H1 (cell line): ENCODE measurements at regions not wholly inside any gene's neighbourhood (a gene's known extent, or its start where the extent isn't known, plus 50 kb on each side); places are given as distances from the start of the nearest gene placed in this dataset.

ENCODE experiments used
- CTCF ChIA-PET: fragments of 300-600 bp; sonication (Branson Sonifier 250); formaldehyde crosslinking; loops from one replicate; lab custom pipeline; 2021; ENCODE audit not compliant: partially characterized antibody; lab: Charles Lee
- POLR2A ChIA-PET: fragments of 300-600 bp; sonication (Branson Sonifier 250); formaldehyde crosslinking; loops from one replicate; lab custom pipeline; 2021; ENCODE audit warnings: inconsistent platforms; ENCODE audit not compliant: partially characterized antibody; lab: Charles Lee
- DNase-seq, 2 experiments: peaks; one replicate each; pipeline versions ENCODE4 v3.0.0 to v3.0.0-alpha.2; 2010 to 2022; ENCODE audit warnings: low spot score in 2 of 2, low read depth in 1 of 2, mixed read lengths in 1 of 2
- FAIRE-seq: peaks from 2 replicates; lab custom pipeline; 2011; peaks lifted over from hg19 to GRCh38; lab: Jason Lieb, UNC
- H2AFZ ChIP-seq: 2 replicates; pipeline ENCODE4 v1.8.1; 2012; ENCODE audit warnings: low read length, inconsistent platforms
- H2AK5ac ChIP-seq: 2 replicates; pipeline ENCODE4 v1.6.1; 2013; ENCODE audit warnings: low read depth, low read length
- H2BK120ac ChIP-seq: replicated peaks from 2 replicates; pipeline ENCODE3; 2013; ENCODE audit warnings: low read depth, low read length, inconsistent platforms
- H2BK12ac ChIP-seq: 2 replicates; pipeline ENCODE4 v1.6.1; 2013; ENCODE audit warnings: low read depth, low read length
- H2BK15ac ChIP-seq: 2 replicates; pipeline ENCODE4 v1.6.1; 2013; ENCODE audit warnings: low read length
- H2BK20ac ChIP-seq: 2 replicates; pipeline ENCODE4 v1.6.1; 2013; ENCODE audit warnings: low read length
- H2BK5ac ChIP-seq: 2 replicates; pipeline ENCODE4 v1.6.1; 2013; ENCODE audit warnings: low read depth, low read length
- H3K14ac ChIP-seq: 2 replicates; pipeline ENCODE4 v1.6.1; 2013; ENCODE audit warnings: inconsistent platforms; ENCODE audit not compliant: insufficient read length
- H3K18ac ChIP-seq: 2 replicates; pipeline ENCODE4 v1.6.1; 2013; ENCODE audit warnings: low read length; ENCODE audit errors: extremely low read depth
- H3K23ac ChIP-seq: 2 replicates; pipeline ENCODE4 v1.6.1; 2013; ENCODE audit warnings: inconsistent platforms; ENCODE audit not compliant: insufficient read length
- H3K23me2 ChIP-seq: 2 replicates; pipeline ENCODE4 v1.6.1; 2013; ENCODE audit warnings: low read depth, low read length
- H3K27ac ChIP-seq: 2 replicates; pipeline ENCODE4 v1.6.1; 2011; ENCODE audit warnings: low read depth, low read length, inconsistent platforms
- H3K27me3 ChIP-seq, 4 experiments: replicated peaks in 1 of 4; 1 replicate in 1 of 4; 2 replicates in 3 of 4; pipeline versions ENCODE4 v1.6.1 to v1.8.1; 2011 to 2013; ENCODE audit warnings: low read length in 3 of 4, mild to moderate bottlenecking in 3 of 4, inconsistent platforms in 2 of 4, mixed read lengths in 2 of 4, moderate library complexity in 1 of 4; ENCODE audit not compliant: control insufficient read depth in 3 of 4, insufficient read depth in 3 of 4; ENCODE audit errors: extremely low read depth in 1 of 4
- H3K36me3 ChIP-seq, 4 experiments: 2 replicates each; pipeline versions ENCODE4 v1.6.1 to v1.8.1; 2011 to 2013; ENCODE audit warnings: mild to moderate bottlenecking in 4 of 4, low read length in 3 of 4, moderate library complexity in 2 of 4, control low read depth in 1 of 4, inconsistent platforms in 1 of 4; ENCODE audit not compliant: insufficient read depth in 4 of 4, control insufficient read depth in 2 of 4
- H3K4ac ChIP-seq: replicated peaks from 2 replicates; pipeline ENCODE3; 2013; ENCODE audit warnings: low read length, low read depth, mixed read lengths, inconsistent platforms; ENCODE audit not compliant: insufficient read length
- H3K4me1 ChIP-seq, 4 experiments: replicated peaks in 1 of 4; 1 replicate in 1 of 4; 2 replicates in 3 of 4; pipeline versions ENCODE4 v1.6.1 to v1.8.1; 2011 to 2013; ENCODE audit warnings: low read length in 3 of 4, inconsistent platforms in 2 of 4, mixed read lengths in 1 of 4; ENCODE audit not compliant: insufficient read depth in 4 of 4, control insufficient read depth in 3 of 4
- H3K4me2 ChIP-seq, 2 experiments: 2 replicates each; pipeline versions ENCODE4 v1.6.1 to v1.8.1; 2011 to 2013; ENCODE audit warnings: low read depth in 2 of 2, low read length in 2 of 2, control low read depth in 1 of 2, inconsistent platforms in 1 of 2, mild to moderate bottlenecking in 1 of 2; ENCODE audit not compliant: insufficient read depth in 1 of 2
- H3K4me3 ChIP-seq, 4 experiments: fragments of 200-600, 300-600 bp in 1 of 4; sonication (generic), shearing (Covaris generic), sonication (Bioruptor Twin) in 1 of 4; 2 replicates each; pipeline versions ENCODE4 v1.5.1 to v1.8.1; 2011 to 2016; ENCODE audit warnings: low read length in 4 of 4, low read depth in 3 of 4, control low read depth in 2 of 4, inconsistent platforms in 2 of 4, mild to moderate bottlenecking in 2 of 4, mixed read lengths in 1 of 4, moderate library complexity in 1 of 4; ENCODE audit not compliant: insufficient read depth in 2 of 4; ENCODE audit errors: extremely low read depth in 1 of 4
- H3K56ac ChIP-seq: replicated peaks from 2 replicates; pipeline ENCODE3; 2013; ENCODE audit warnings: low read depth, mild to moderate bottlenecking, mixed read lengths, low read length, inconsistent platforms; ENCODE audit not compliant: insufficient read length
- H3K79me1 ChIP-seq: 2 replicates; pipeline ENCODE4 v1.6.1; 2013; ENCODE audit warnings: low read depth, low read length, control low read depth
- H3K79me2 ChIP-seq, 2 experiments: 2 replicates each; pipeline versions ENCODE4 v1.6.1 to v1.8.1; 2012 to 2013; ENCODE audit warnings: low read length in 2 of 2, mild to moderate bottlenecking in 2 of 2, inconsistent platforms in 1 of 2; ENCODE audit not compliant: insufficient read depth in 2 of 2, control insufficient read depth in 1 of 2
- H3K9ac ChIP-seq, 4 experiments: replicated peaks in 1 of 4; 1 replicate in 1 of 4; 2 replicates in 3 of 4; pipeline versions ENCODE4 v1.6.1 to v1.8.1; 2011 to 2013; ENCODE audit warnings: low read depth in 3 of 4, low read length in 3 of 4, control low read depth in 2 of 4, mild to moderate bottlenecking in 2 of 4, moderate library complexity in 2 of 4, inconsistent platforms in 1 of 4; ENCODE audit errors: extremely low read depth in 1 of 4
- H3K9me3 ChIP-seq, 2 experiments: 2 replicates each; pipeline versions ENCODE4 v1.6.1 to v1.8.1; 2012 to 2013; ENCODE audit warnings: mild to moderate bottlenecking in 2 of 2, moderate library complexity in 2 of 2, control low read depth in 1 of 2, inconsistent platforms in 1 of 2, low read depth in 1 of 2, low read length in 1 of 2, mixed read lengths in 1 of 2; ENCODE audit not compliant: insufficient read depth in 2 of 2
- H4K20me1 ChIP-seq, 2 experiments: replicated peaks in 1 of 2; 2 replicates each; pipeline versions ENCODE3 to v1.8.1; 2011 to 2013; ENCODE audit warnings: inconsistent platforms in 2 of 2, low read length in 2 of 2, mild to moderate bottlenecking in 1 of 2; ENCODE audit not compliant: insufficient read depth in 2 of 2, control insufficient read depth in 1 of 2
- H4K5ac ChIP-seq: 2 replicates; pipeline ENCODE4 v1.6.1; 2013; ENCODE audit warnings: low read length, low read depth, mixed read lengths, inconsistent platforms; ENCODE audit not compliant: insufficient read length
- H4K8ac ChIP-seq: 2 replicates; pipeline ENCODE4 v1.8.0; 2013; ENCODE audit warnings: mild to moderate bottlenecking, moderate library complexity, low read length, inconsistent platforms; ENCODE audit not compliant: insufficient read depth; ENCODE audit errors: extremely low read depth
- H4K91ac ChIP-seq: replicated peaks from 2 replicates; pipeline ENCODE3; 2013; ENCODE audit warnings: low read length, mixed read lengths, inconsistent platforms; ENCODE audit not compliant: insufficient read length
- ASH2L ChIP-seq: fragments of 200-600, 300-600 bp; sonication (generic); IDR thresholded peaks from one replicate; pipeline ENCODE4 v1.7.1; 2017; ENCODE audit warnings: low read length
- CBX8 ChIP-seq: fragments of 300-800, 300-1000 bp; sonication (generic); IDR thresholded peaks from 2 replicates; pipeline ENCODE4 v1.7.1; 2016; ENCODE audit warnings: low read depth, low read length, borderline replicate concordance
- CEBPB ChIP-seq: IDR thresholded peaks from 2 replicates; pipeline ENCODE4 v1.6.1; 2012; ENCODE audit warnings: low read depth, low read length
- GTF2F1 ChIP-seq: IDR thresholded peaks from 2 replicates; pipeline ENCODE4 v1.6.1; 2012; ENCODE audit warnings: low read depth, low read length, improper control_type of control experiment, borderline replicate concordance
- HDAC6 ChIP-seq: IDR thresholded peaks from one replicate; pipeline ENCODE4 v1.7.1; 2012; ENCODE audit warnings: low read depth, mild to moderate bottlenecking, inconsistent platforms, low read length, moderate library complexity
- KDM1A ChIP-seq: fragments of 200-600, 300-600 bp; sonication (generic); IDR thresholded peaks from 2 replicates; pipeline ENCODE4 v1.7.1; 2016; ENCODE audit warnings: mild to moderate bottlenecking, low read length, borderline replicate concordance
- PHF8 ChIP-seq: fragments of 200-600 bp; sonication (generic); conservative IDR thresholded peaks from 2 replicates; pipeline ENCODE4 v1.7.1; 2012; ENCODE audit warnings: low read depth, mild to moderate bottlenecking, inconsistent platforms, low read length, moderate library complexity
- POU5F1 ChIP-seq: IDR thresholded peaks from 2 replicates; pipeline ENCODE4 v1.6.1; 2011; ENCODE audit warnings: low read depth, mild to moderate bottlenecking, low read length, moderate library complexity
- RAD21 ChIP-seq, 2 experiments: IDR thresholded peaks in 1 of 2; conservative IDR thresholded peaks in 1 of 2; 2 replicates each; pipeline ENCODE4 v1.6.1; 2011; ENCODE audit warnings: low read depth in 2 of 2, low read length in 2 of 2, improper control_type of control experiment in 1 of 2, inconsistent platforms in 1 of 2, mild to moderate bottlenecking in 1 of 2, moderate library complexity in 1 of 2
- RFX5 ChIP-seq: IDR thresholded peaks from 2 replicates; pipeline ENCODE4 v1.6.1; 2011; ENCODE audit warnings: low read depth, low read length, improper control_type of control experiment, borderline replicate concordance
- SRF ChIP-seq: IDR thresholded peaks from 2 replicates; pipeline ENCODE4 v1.6.1; 2011; ENCODE audit warnings: mild to moderate bottlenecking, low read depth, low read length, moderate library complexity
- ZNF274 ChIP-seq: IDR thresholded peaks from 2 replicates; pipeline ENCODE4 v1.7.0; 2012; ENCODE audit warnings: low read length, borderline replicate concordance; ENCODE audit errors: extremely low read depth
- WGBS, 2 experiments: shearing (Covaris generic) in 1 of 2; methylation state at CpG; one replicate each; pipeline versions ENCODE4 v1.1.6 to v1.1.7; 2013 to 2015; ENCODE audit warnings: low lambda C conversion rate in 2 of 2, mixed read lengths in 2 of 2, inconsistent platforms in 1 of 2, low coverage in 1 of 2, missing lambda C conversion rate in 1 of 2; ENCODE audit not compliant: insufficient replicate concordance in 2 of 2, insufficient coverage in 1 of 2, insufficient read length in 1 of 2; ENCODE audit errors: extremely low coverage in 1 of 2, missing lambda C conversion rate in 1 of 2; 5-methylcytosine and 5-hydroxymethylcytosine counted together
- TF ChIP-seq, protein P1 (sequence below): IDR thresholded peaks from 2 replicates; pipeline ENCODE4 v1.6.1; 2012; ENCODE audit warnings: inconsistent platforms
- TF ChIP-seq, protein P2 (sequence below): IDR thresholded peaks from 2 replicates; pipeline ENCODE4 v1.6.1; 2011; ENCODE audit warnings: low read depth, mild to moderate bottlenecking, low read length; ENCODE audit not compliant: insufficient read depth

DNA sequence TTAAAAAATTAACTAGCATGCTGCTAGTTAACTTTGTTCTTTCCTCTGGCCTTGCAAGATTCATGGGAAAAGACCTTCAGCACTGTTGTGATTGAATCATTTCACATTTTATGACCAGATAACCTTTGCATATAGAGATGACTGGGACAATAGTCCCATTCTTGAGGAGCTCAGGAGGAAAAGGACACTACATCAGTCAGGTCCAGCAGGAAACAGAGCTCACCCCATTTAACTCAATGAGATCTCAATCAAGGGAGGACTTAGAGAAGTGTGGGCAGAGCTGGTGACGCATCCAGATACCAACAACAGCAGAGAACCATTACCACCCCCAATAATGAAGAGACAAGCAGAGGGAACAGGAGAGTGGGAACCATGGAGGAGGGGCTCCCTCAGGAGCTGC is 109.4 kb upstream of the GUCA2B start:
- H3K4ac ChIP-seq = no peak overlapping the region
- no peak overlapping the region for H3K4me2 ChIP-seq
- H3K27me3 ChIP-seq = no peaks in the 10 kb centered on the region; a peak in 1 of 7 replicates
- H2BK12ac ChIP-seq = no peak overlapping the region
- no peak overlapping the region for H3K14ac ChIP-seq
- no peak overlapping the region for H3K9ac ChIP-seq
- no peak overlapping the region for H2BK20ac ChIP-seq
- FAIRE-seq (no peak), DNase-seq (no peak)
- no peak overlapping the region for H2BK5ac ChIP-seq
- H2BK15ac ChIP-seq = no peak overlapping the region
- H3K79me2 ChIP-seq = no peaks in the 10 kb centered on the region
- H3K23ac ChIP-seq = no peak overlapping the region
- no peak overlapping the region for H3K4me3 ChIP-seq
- no peaks in the 10 kb centered on the region for H3K4me1 ChIP-seq
- H3K18ac ChIP-seq = no peak overlapping the region
- H3K56ac ChIP-seq = no peak overlapping the region
- no peak overlapping the region for H2BK120ac ChIP-seq
- no peak overlapping the region for H4K8ac ChIP-seq
- WGBS, 2 experiments = 93% methylated on average over 1 of the region's 1 CpG; no CpG with 5 or more reads in 1 of the 2 experiments
- CTCF ChIA-PET = interaction anchor here (0.9 to 2.3 kb wide), 2 partner anchors 8 to 15 kb away, joined by 3 to 6 read pairs; no protein-coding TSS in a partner anchor
- POLR2A ChIA-PET = no interaction called here
- H3K27ac ChIP-seq = no peak overlapping the region
- no peaks in the 10 kb centered on the region; the same call in 1 of the 2 replicates for H3K23me2 ChIP-seq
- H4K91ac ChIP-seq = no peak overlapping the region
- no peaks in the 10 kb centered on the region for H3K79me1 ChIP-seq
- H4K5ac ChIP-seq = no peak overlapping the region
- no peaks in the 10 kb centered on the region for H3K36me3 ChIP-seq
- no peaks in the 10 kb centered on the region for H3K9me3 ChIP-seq
- no peak overlapping the region for H2AK5ac ChIP-seq
- no peak overlapping the region for H2AFZ ChIP-seq
- H4K20me1 ChIP-seq = peaks cover 0 to 2% of the 10 kb centered on the region in 2 experiments
- TF ChIP-seq CEBPB (no peak), GTF2F1 (no peak), ASH2L (no peak), SRF (no peak), HDAC6 (no peak), ZNF274 (no peak), PHF8 (no peak), CBX8 (no peak), RFX5 (no peak), RAD21 (IDR thresholded peaks at IDR 0.05 in 1 of 2, conservative IDR thresholded peaks at IDR 0.05 in 1 of 2; ENCODE audit: low read depth in 2 of 2, low read length in 2 of 2) (no peak), KDM1A (no peak), POU5F1 (no peak)
- TF ChIP-seq, protein P1, sequence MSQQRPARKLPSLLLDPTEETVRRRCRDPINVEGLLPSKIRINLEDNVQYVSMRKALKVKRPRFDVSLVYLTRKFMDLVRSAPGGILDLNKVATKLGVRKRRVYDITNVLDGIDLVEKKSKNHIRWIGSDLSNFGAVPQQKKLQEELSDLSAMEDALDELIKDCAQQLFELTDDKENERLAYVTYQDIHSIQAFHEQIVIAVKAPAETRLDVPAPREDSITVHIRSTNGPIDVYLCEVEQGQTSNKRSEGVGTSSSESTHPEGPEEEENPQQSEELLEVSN = no peak
- TF ChIP-seq, protein P2, sequence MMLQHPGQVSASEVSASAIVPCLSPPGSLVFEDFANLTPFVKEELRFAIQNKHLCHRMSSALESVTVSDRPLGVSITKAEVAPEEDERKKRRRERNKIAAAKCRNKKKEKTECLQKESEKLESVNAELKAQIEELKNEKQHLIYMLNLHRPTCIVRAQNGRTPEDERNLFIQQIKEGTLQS = no peak
